Ishikawa (cell line): ENCODE measurements at regions not wholly inside any gene's neighbourhood (a gene's known extent, or its start where the extent isn't known, plus 50 kb on each side); places are given as distances from the start of the nearest gene placed in this dataset.

Experiments
- CEBPB ChIP-seq: IDR thresholded peaks from 2 replicates; pipeline ENCODE4 v1.6.1; 2012
- EGR1 ChIP-seq: IDR thresholded peaks from 2 replicates; pipeline ENCODE4 v1.6.1; 2012
- EP300 ChIP-seq: IDR thresholded peaks from 2 replicates; pipeline ENCODE4 v1.6.1; 2012; ENCODE audit warnings: borderline replicate concordance
- FOXM1 ChIP-seq: IDR thresholded peaks from 2 replicates; pipeline ENCODE4 v1.6.1; 2012; ENCODE audit warnings: low read depth, borderline replicate concordance
- MAX ChIP-seq: IDR thresholded peaks from 2 replicates; pipeline ENCODE4 v1.6.1; 2012
- NFIC ChIP-seq: IDR thresholded peaks from 2 replicates; pipeline ENCODE4 v1.6.1; 2012
- RAD21 ChIP-seq: IDR thresholded peaks from 2 replicates; pipeline ENCODE4 v1.6.1; 2012; ENCODE audit warnings: low read depth
- REST ChIP-seq: IDR thresholded peaks from 2 replicates; pipeline ENCODE4 v1.6.1; 2012; ENCODE audit warnings: low read depth, mild to moderate bottlenecking
- TAF1 ChIP-seq: IDR thresholded peaks from 2 replicates; pipeline ENCODE4 v1.6.1; 2012; ENCODE audit warnings: low read depth, mild to moderate bottlenecking
- TEAD4 ChIP-seq: IDR thresholded peaks from 2 replicates; pipeline ENCODE4 v1.6.1; 2012
- USF1 ChIP-seq: IDR thresholded peaks from 2 replicates; pipeline ENCODE4 v1.6.1; 2012
- YY1 ChIP-seq: IDR thresholded peaks from 2 replicates; pipeline ENCODE4 v1.6.1; 2012; ENCODE audit warnings: low read depth
- ZBTB7A ChIP-seq: IDR thresholded peaks from 2 replicates; pipeline ENCODE4 v1.6.1; 2012; ENCODE audit warnings: low read depth

GRCh38 chr18:55910296-55910695 lies 322.3 kb upstream of the TCF4 start:
- no peak for TF ChIP-seq USF1
- no peak for TF ChIP-seq NFIC
- TF ChIP-seq MAX: no peak
- TF ChIP-seq EP300: no peak
- TF ChIP-seq CEBPB: no peak
- no peak for TF ChIP-seq FOXM1
- TF ChIP-seq TEAD4: no peak
- TF ChIP-seq EGR1: no peak
- no peak for TF ChIP-seq RAD21
- TF ChIP-seq REST: no peak
- no peak for TF ChIP-seq YY1
- TF ChIP-seq ZBTB7A: no peak
- no peak for TF ChIP-seq TAF1
